HepG2 (cell line): ENCODE measurements at regions not wholly inside any gene's neighbourhood (a gene's known extent, or its start where the extent isn't known, plus 50 kb on each side); places are given as distances from the start of the nearest gene placed in this dataset.

Experiments used
- ELF1 ChIP-seq: sonication (generic); formaldehyde crosslinking; IDR thresholded peaks from 2 replicates; pipeline ENCODE4 v1.4.0; 2020; ENCODE audit warnings: missing genetic modification reagents
- FOXK1 ChIP-seq: sonication (generic); formaldehyde crosslinking; IDR thresholded peaks from 2 replicates; pipeline ENCODE4 v1.4.0; 2020; ENCODE audit warnings: low read depth, missing genetic modification reagents, borderline replicate concordance
- HIVEP1 ChIP-seq: sonication (generic); formaldehyde crosslinking; IDR thresholded peaks from 2 replicates; pipeline ENCODE4 v1.4.0; 2020; ENCODE audit warnings: mild to moderate bottlenecking, missing genetic modification reagents
- KLF11 ChIP-seq: IDR thresholded peaks from 2 replicates; pipeline ENCODE4 v1.6.1; 2016; ENCODE audit warnings: missing compliant biosample characterization
- MTA3 ChIP-seq: sonication (generic); formaldehyde crosslinking; IDR thresholded peaks from 2 replicates; pipeline ENCODE4 v1.4.0; 2020; ENCODE audit warnings: missing genetic modification reagents
- RXRB ChIP-seq: IDR thresholded peaks from 2 replicates; pipeline ENCODE4 v1.6.1; 2016; ENCODE audit warnings: borderline replicate concordance, missing genetic modification reagents, missing compliant biosample characterization
- ZNF720 ChIP-seq: sonication (generic); formaldehyde crosslinking; IDR thresholded peaks from 2 replicates; pipeline ENCODE4 v1.4.0; 2020; ENCODE audit warnings: missing genetic modification reagents
- TF ChIP-seq, protein P1 (sequence below): IDR thresholded peaks from 2 replicates; pipeline ENCODE4 v1.6.1; 2016; ENCODE audit warnings: low read depth, missing genetic modification reagents, missing compliant biosample characterization
- TF ChIP-seq, protein P2 (sequence below): sonication (generic); formaldehyde crosslinking; IDR thresholded peaks from 2 replicates; pipeline ENCODE4 v1.9.0; 2021; ENCODE audit warnings: mild to moderate bottlenecking, missing genetic modification reagents
- TF ChIP-seq, protein P3 (sequence below): sonication (generic); formaldehyde crosslinking; IDR thresholded peaks from 2 replicates; pipeline ENCODE4 v1.8.1; 2023; ENCODE audit warnings: missing genetic modification reagents, mild to moderate bottlenecking, borderline replicate concordance
- TF ChIP-seq, protein P4 (sequence below): sonication (generic); formaldehyde crosslinking; IDR thresholded peaks from 2 replicates; pipeline ENCODE4 v1.4.0; 2020; ENCODE audit warnings: mild to moderate bottlenecking, missing genetic modification reagents, borderline replicate concordance
- TF ChIP-seq, protein P5 (sequence below): sonication (generic); formaldehyde crosslinking; IDR thresholded peaks from 2 replicates; pipeline ENCODE4 v1.5.0; 2020; ENCODE audit warnings: missing genetic modification reagents

DNA sequence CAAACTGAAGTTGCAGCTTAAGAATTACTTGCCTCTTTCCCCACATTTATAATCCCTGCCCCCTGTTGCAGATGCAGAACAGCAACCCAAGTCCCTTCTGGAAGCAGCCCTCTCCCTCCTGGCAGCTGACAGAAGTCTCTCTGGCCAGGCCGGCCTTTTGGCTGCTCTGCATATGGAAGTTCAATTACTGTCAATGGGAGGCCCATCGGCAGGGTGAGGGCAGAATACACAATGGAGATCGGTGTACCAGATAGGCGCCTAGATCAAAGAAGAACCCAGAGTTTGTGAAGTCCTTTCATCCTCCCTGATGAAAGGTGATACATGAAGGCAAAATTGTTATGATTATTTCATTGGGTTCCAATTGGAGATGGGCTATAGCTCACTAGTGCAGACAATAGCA lies 327.9 kb upstream of the CTNNB1 start (continued):
- TF ChIP-seq, protein P1, sequence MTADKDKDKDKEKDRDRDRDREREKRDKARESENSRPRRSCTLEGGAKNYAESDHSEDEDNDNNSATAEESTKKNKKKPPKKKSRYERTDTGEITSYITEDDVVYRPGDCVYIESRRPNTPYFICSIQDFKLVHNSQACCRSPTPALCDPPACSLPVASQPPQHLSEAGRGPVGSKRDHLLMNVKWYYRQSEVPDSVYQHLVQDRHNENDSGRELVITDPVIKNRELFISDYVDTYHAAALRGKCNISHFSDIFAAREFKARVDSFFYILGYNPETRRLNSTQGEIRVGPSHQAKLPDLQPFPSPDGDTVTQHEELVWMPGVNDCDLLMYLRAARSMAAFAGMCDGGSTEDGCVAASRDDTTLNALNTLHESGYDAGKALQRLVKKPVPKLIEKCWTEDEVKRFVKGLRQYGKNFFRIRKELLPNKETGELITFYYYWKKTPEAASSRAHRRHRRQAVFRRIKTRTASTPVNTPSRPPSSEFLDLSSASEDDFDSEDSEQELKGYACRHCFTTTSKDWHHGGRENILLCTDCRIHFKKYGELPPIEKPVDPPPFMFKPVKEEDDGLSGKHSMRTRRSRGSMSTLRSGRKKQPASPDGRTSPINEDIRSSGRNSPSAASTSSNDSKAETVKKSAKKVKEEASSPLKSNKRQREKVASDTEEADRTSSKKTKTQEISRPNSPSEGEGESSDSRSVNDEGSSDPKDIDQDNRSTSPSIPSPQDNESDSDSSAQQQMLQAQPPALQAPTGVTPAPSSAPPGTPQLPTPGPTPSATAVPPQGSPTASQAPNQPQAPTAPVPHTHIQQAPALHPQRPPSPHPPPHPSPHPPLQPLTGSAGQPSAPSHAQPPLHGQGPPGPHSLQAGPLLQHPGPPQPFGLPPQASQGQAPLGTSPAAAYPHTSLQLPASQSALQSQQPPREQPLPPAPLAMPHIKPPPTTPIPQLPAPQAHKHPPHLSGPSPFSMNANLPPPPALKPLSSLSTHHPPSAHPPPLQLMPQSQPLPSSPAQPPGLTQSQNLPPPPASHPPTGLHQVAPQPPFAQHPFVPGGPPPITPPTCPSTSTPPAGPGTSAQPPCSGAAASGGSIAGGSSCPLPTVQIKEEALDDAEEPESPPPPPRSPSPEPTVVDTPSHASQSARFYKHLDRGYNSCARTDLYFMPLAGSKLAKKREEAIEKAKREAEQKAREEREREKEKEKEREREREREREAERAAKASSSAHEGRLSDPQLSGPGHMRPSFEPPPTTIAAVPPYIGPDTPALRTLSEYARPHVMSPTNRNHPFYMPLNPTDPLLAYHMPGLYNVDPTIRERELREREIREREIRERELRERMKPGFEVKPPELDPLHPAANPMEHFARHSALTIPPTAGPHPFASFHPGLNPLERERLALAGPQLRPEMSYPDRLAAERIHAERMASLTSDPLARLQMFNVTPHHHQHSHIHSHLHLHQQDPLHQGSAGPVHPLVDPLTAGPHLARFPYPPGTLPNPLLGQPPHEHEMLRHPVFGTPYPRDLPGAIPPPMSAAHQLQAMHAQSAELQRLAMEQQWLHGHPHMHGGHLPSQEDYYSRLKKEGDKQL (CRISPR knock-in tag): no peak
- no peak for TF ChIP-seq KLF11
- TF ChIP-seq, protein P2, sequence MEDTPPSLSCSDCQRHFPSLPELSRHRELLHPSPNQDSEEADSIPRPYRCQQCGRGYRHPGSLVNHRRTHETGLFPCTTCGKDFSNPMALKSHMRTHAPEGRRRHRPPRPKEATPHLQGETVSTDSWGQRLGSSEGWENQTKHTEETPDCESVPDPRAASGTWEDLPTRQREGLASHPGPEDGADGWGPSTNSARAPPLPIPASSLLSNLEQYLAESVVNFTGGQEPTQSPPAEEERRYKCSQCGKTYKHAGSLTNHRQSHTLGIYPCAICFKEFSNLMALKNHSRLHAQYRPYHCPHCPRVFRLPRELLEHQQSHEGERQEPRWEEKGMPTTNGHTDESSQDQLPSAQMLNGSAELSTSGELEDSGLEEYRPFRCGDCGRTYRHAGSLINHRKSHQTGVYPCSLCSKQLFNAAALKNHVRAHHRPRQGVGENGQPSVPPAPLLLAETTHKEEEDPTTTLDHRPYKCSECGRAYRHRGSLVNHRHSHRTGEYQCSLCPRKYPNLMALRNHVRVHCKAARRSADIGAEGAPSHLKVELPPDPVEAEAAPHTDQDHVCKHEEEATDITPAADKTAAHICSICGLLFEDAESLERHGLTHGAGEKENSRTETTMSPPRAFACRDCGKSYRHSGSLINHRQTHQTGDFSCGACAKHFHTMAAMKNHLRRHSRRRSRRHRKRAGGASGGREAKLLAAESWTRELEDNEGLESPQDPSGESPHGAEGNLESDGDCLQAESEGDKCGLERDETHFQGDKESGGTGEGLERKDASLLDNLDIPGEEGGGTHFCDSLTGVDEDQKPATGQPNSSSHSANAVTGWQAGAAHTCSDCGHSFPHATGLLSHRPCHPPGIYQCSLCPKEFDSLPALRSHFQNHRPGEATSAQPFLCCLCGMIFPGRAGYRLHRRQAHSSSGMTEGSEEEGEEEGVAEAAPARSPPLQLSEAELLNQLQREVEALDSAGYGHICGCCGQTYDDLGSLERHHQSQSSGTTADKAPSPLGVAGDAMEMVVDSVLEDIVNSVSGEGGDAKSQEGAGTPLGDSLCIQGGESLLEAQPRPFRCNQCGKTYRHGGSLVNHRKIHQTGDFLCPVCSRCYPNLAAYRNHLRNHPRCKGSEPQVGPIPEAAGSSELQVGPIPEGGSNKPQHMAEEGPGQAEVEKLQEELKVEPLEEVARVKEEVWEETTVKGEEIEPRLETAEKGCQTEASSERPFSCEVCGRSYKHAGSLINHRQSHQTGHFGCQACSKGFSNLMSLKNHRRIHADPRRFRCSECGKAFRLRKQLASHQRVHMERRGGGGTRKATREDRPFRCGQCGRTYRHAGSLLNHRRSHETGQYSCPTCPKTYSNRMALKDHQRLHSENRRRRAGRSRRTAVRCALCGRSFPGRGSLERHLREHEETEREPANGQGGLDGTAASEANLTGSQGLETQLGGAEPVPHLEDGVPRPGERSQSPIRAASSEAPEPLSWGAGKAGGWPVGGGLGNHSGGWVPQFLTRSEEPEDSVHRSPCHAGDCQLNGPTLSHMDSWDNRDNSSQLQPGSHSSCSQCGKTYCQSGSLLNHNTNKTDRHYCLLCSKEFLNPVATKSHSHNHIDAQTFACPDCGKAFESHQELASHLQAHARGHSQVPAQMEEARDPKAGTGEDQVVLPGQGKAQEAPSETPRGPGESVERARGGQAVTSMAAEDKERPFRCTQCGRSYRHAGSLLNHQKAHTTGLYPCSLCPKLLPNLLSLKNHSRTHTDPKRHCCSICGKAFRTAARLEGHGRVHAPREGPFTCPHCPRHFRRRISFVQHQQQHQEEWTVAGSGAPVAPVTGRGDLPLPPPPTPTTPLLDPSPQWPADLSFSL (CRISPR knock-in tag): no peak
- TF ChIP-seq MTA3 (CRISPR knock-in tag): no peak
- no peak for TF ChIP-seq ZNF720 (CRISPR knock-in tag)
- TF ChIP-seq, protein P3, sequence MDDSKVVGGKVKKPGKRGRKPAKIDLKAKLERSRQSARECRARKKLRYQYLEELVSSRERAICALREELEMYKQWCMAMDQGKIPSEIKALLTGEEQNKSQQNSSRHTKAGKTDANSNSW (CRISPR knock-in tag): no peak
- peak; percentile 67; the same call in 1 of the 2 replicates for TF ChIP-seq RXRB
- no peak for TF ChIP-seq FOXK1 (CRISPR knock-in tag)
- TF ChIP-seq, protein P4, sequence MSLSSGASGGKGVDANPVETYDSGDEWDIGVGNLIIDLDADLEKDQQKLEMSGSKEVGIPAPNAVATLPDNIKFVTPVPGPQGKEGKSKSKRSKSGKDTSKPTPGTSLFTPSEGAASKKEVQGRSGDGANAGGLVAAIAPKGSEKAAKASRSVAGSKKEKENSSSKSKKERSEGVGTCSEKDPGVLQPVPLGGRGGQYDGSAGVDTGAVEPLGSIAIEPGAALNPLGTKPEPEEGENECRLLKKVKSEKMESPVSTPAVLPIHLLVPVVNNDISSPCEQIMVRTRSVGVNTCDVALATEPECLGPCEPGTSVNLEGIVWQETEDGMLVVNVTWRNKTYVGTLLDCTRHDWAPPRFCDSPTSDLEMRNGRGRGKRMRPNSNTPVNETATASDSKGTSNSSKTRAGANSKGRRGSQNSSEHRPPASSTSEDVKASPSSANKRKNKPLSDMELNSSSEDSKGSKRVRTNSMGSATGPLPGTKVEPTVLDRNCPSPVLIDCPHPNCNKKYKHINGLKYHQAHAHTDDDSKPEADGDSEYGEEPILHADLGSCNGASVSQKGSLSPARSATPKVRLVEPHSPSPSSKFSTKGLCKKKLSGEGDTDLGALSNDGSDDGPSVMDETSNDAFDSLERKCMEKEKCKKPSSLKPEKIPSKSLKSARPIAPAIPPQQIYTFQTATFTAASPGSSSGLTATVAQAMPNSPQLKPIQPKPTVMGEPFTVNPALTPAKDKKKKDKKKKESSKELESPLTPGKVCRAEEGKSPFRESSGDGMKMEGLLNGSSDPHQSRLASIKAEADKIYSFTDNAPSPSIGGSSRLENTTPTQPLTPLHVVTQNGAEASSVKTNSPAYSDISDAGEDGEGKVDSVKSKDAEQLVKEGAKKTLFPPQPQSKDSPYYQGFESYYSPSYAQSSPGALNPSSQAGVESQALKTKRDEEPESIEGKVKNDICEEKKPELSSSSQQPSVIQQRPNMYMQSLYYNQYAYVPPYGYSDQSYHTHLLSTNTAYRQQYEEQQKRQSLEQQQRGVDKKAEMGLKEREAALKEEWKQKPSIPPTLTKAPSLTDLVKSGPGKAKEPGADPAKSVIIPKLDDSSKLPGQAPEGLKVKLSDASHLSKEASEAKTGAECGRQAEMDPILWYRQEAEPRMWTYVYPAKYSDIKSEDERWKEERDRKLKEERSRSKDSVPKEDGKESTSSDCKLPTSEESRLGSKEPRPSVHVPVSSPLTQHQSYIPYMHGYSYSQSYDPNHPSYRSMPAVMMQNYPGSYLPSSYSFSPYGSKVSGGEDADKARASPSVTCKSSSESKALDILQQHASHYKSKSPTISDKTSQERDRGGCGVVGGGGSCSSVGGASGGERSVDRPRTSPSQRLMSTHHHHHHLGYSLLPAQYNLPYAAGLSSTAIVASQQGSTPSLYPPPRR (CRISPR knock-in tag): 0 out of 2 replicates have a peak, but pooled peaks have one; percentile 38
- no peak for TF ChIP-seq ELF1 (CRISPR knock-in tag)
- TF ChIP-seq HIVEP1: no peak
- TF ChIP-seq, protein P5, sequence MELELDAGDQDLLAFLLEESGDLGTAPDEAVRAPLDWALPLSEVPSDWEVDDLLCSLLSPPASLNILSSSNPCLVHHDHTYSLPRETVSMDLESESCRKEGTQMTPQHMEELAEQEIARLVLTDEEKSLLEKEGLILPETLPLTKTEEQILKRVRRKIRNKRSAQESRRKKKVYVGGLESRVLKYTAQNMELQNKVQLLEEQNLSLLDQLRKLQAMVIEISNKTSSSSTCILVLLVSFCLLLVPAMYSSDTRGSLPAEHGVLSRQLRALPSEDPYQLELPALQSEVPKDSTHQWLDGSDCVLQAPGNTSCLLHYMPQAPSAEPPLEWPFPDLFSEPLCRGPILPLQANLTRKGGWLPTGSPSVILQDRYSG (CRISPR knock-in tag): no peak
